Testis (tissue), 2 donors: ENCODE measurements at regions not wholly inside any gene's neighbourhood (a gene's known extent, or its start where the extent isn't known, plus 50 kb on each side); places are given as distances from the start of the nearest gene placed in this dataset.

Experiments
- POLR2A ChIP-seq: fragments of 450-650 bp; IDR thresholded peaks from one replicate; pipeline ENCODE4 v1.6.1; 2017; ENCODE audit warnings: antibody characterized with exemption, mild to moderate bottlenecking, moderate library complexity
- TF ChIP-seq, protein P1 (sequence below), 3 experiments: fragments of 450-650 bp in 2 of 3; fragments of 200-600 bp in 1 of 3; sonication (generic) in 1 of 3; IDR thresholded peaks; one replicate each; pipeline ENCODE4 v1.5.1; 2016 to 2019; ENCODE audit warnings: antibody characterized with exemption in 3 of 3, mild to moderate bottlenecking in 2 of 3, moderate library complexity in 1 of 3

DNA sequence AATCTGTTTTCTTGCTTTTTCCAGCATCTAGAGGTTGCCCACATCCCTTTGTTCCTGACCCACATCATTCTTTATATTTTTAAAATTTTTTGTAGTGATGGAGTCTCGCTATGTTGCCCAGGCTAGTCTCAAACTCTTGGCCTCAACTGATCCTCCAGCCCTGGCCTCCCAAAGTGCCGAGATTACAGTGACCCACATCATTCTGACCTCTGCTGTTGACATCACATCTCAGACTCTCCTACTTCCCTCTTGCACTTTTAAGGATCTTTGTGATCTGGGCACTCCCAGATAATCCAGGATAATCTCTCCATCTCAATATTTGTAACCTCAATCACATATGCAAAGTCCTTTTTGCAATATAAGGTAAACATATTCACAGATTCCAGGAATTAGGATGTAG, 266.6 kb downstream of the MEX3B start:
- no peak for TF ChIP-seq POLR2A
- TF ChIP-seq, protein P1, sequence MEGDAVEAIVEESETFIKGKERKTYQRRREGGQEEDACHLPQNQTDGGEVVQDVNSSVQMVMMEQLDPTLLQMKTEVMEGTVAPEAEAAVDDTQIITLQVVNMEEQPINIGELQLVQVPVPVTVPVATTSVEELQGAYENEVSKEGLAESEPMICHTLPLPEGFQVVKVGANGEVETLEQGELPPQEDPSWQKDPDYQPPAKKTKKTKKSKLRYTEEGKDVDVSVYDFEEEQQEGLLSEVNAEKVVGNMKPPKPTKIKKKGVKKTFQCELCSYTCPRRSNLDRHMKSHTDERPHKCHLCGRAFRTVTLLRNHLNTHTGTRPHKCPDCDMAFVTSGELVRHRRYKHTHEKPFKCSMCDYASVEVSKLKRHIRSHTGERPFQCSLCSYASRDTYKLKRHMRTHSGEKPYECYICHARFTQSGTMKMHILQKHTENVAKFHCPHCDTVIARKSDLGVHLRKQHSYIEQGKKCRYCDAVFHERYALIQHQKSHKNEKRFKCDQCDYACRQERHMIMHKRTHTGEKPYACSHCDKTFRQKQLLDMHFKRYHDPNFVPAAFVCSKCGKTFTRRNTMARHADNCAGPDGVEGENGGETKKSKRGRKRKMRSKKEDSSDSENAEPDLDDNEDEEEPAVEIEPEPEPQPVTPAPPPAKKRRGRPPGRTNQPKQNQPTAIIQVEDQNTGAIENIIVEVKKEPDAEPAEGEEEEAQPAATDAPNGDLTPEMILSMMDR (IDR thresholded peaks at IDR 0.05), result no peak
